Peyer's patch (tissue), 4 donors: ENCODE measurements at regions not wholly inside any gene's neighbourhood (a gene's known extent, or its start where the extent isn't known, plus 50 kb on each side); places are given as distances from the start of the nearest gene placed in this dataset.

Source experiments
- POLR2A ChIP-seq, 2 donors: fragments of 450-650 bp; IDR thresholded peaks; one replicate each; pipeline ENCODE4 v1.5.1; 2017; ENCODE audit warnings: antibody characterized with exemption in 2 of 2, mild to moderate bottlenecking in 2 of 2, moderate library complexity in 2 of 2
- TF ChIP-seq, protein P1 (sequence below), 6 experiments: fragments of 450-650 bp in 4 of 6; fragments of 200-600 bp in 2 of 6; sonication (generic) in 1 of 6; IDR thresholded peaks; one replicate each; pipeline ENCODE4 v1.5.1; 2017 to 2019; ENCODE audit warnings: antibody characterized with exemption in 6 of 6, mild to moderate bottlenecking in 3 of 6, moderate library complexity in 1 of 6

DNA sequence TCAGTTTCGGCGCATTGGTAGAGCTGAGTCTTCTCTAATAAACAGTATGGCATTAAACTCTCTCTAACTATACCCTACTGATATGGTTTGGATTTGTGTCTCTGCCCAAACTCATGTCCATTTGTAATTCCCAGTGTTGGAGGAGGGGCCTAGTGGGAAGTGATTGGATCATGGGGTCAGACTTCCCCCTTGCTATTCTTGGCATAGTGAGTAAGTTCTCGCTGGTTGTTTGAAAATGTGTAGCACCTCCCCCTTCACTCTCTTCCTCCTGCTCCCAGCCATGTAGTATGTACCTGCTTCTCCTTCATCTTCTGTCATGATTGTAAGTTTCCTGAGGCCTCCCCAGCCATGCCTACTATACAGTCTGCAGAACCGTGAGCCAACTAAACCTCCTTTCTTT is 682.7 kb upstream of the ARGLU1 start:
- TF ChIP-seq, protein P1, sequence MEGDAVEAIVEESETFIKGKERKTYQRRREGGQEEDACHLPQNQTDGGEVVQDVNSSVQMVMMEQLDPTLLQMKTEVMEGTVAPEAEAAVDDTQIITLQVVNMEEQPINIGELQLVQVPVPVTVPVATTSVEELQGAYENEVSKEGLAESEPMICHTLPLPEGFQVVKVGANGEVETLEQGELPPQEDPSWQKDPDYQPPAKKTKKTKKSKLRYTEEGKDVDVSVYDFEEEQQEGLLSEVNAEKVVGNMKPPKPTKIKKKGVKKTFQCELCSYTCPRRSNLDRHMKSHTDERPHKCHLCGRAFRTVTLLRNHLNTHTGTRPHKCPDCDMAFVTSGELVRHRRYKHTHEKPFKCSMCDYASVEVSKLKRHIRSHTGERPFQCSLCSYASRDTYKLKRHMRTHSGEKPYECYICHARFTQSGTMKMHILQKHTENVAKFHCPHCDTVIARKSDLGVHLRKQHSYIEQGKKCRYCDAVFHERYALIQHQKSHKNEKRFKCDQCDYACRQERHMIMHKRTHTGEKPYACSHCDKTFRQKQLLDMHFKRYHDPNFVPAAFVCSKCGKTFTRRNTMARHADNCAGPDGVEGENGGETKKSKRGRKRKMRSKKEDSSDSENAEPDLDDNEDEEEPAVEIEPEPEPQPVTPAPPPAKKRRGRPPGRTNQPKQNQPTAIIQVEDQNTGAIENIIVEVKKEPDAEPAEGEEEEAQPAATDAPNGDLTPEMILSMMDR (IDR thresholded peaks at IDR 0.05), result no peak
- TF ChIP-seq POLR2A (IDR thresholded peaks at IDR 0.05), result no peak
